ENCODE measurements at regions not wholly inside any gene's neighbourhood (a gene's known extent, or its start where the extent isn't known, plus 50 kb on each side); places are given as distances from the start of the nearest gene placed in this dataset.

- Histone ChIP-seq H3K27me3 (no peaks in the 10 kb centered on the region), H3K36me3 (no peaks in the 10 kb centered on the region), H3K4me1 (no peaks in the 10 kb centered on the region), H3K9me3 (no peaks in the 10 kb centered on the region), H3K4me3 (no peak overlapping the region), H3K27ac (no peak overlapping the region)
- no peak for TF ChIP-seq POLR2A (IDR thresholded peaks at IDR 0.05)
- TF ChIP-seq, protein P1, sequence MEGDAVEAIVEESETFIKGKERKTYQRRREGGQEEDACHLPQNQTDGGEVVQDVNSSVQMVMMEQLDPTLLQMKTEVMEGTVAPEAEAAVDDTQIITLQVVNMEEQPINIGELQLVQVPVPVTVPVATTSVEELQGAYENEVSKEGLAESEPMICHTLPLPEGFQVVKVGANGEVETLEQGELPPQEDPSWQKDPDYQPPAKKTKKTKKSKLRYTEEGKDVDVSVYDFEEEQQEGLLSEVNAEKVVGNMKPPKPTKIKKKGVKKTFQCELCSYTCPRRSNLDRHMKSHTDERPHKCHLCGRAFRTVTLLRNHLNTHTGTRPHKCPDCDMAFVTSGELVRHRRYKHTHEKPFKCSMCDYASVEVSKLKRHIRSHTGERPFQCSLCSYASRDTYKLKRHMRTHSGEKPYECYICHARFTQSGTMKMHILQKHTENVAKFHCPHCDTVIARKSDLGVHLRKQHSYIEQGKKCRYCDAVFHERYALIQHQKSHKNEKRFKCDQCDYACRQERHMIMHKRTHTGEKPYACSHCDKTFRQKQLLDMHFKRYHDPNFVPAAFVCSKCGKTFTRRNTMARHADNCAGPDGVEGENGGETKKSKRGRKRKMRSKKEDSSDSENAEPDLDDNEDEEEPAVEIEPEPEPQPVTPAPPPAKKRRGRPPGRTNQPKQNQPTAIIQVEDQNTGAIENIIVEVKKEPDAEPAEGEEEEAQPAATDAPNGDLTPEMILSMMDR (IDR thresholded peaks at IDR 0.05), result no peak
- DNase-seq, result no peak
These were observed 98.2 kb upstream of the NPAS2 start for GRCh38 chr2:100721693-100722092.

DNA sequence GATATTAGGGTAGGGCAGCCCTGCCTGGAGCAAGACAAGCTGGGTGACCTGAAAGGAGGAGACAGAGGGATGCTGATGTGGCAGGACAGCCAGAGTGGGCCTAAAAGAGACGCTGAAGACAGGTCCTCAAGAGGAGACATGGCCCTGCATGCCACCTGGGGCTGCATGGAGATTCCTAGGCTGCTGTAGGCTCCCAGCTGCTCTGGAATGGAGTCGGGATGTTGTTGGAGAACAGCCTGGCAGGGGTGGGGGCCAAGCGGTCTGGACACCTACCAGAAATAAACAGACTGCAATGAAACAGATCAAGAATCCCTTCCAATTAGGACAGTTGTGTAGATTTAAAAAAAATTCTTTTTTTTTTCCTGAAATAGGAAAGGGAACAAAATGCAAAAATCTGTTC lies 97.8 kb upstream of the NPAS2 start:
- no peak for DNase-seq
- H3K4me1 ChIP-seq, result no peaks in the 10 kb centered on the region
- H3K27ac ChIP-seq, result no peak overlapping the region
- H3K9me3 ChIP-seq, result no peaks in the 10 kb centered on the region
- no peaks in the 10 kb centered on the region for H3K27me3 ChIP-seq
- H3K4me3 ChIP-seq, result no peak overlapping the region
- H3K36me3 ChIP-seq, result no peaks in the 10 kb centered on the region
- TF ChIP-seq, protein P1 (IDR thresholded peaks at IDR 0.05), result no peak
- no peak for TF ChIP-seq POLR2A (IDR thresholded peaks at IDR 0.05)

DNA sequence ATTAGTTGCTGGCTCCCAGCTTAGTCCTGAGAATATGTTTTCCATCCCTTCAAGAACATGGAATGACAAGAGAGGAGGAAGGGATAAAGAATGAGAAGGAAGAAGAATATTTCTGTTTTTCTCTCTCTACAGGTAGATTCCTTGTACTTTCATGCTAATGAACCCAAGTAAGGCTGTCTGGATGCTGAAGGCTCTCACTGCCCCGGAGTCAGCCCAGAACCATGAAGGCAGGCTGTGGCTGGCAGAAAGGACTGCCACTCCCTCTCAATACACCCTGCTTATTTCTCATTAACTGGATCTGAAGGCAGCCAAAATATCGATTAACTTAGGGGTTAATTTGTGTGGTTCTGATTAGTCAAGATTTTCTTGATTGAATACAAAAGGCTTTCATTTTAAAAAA lies 93.1 kb upstream of the NPAS2 start:
- TF ChIP-seq POLR2A (IDR thresholded peaks at IDR 0.05), result no peak
- TF ChIP-seq, protein P1 (IDR thresholded peaks at IDR 0.05), result no peak
- Histone ChIP-seq H3K27me3 (no peaks in the 10 kb centered on the region), H3K9me3 (no peaks in the 10 kb centered on the region), H3K4me1 (no peaks in the 10 kb centered on the region), H3K36me3 (no peaks in the 10 kb centered on the region), H3K4me3 (no peak overlapping the region), H3K27ac (no peak overlapping the region)
- no peak for DNase-seq

DNA sequence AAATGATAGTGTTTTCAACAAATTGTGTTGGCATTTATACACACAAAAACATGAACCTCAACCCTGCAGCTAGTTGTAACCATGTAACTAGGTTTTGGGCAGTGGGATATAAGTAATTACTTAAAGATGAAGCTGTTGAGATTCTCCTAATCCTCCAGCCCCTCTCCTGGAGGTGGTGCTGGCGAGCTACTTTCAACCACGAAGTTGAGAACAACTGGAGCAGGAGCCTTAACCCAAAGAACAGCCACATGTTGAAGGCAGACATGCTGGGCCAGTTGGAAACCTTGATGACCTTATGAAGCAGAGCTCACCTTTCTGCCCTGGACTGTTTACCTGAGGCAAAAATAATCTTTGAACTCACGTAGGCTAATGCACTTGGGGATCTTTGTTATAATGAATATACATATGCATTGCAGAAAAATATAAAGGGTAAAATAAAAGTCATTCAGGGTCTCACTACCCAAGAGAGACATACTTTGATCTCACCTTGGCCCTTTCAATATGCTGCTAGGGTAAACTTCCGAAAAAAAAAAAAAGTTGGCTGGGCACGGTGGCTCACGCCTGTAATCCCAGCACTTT lies 89.6 kb upstream of the NPAS2 start:
- Histone ChIP-seq H3K36me3 (no peaks in the 10 kb centered on the region), H3K27me3 (no peaks in the 10 kb centered on the region), H3K9me3 (no peaks in the 10 kb centered on the region), H3K4me1 (no peaks in the 10 kb centered on the region), H3K4me3 (no peak overlapping the region), H3K27ac (no peak overlapping the region)
- peak in 2 of 3 donors; percentile 78 to 79 for DNase-seq
- no peak for TF ChIP-seq POLR2A (IDR thresholded peaks at IDR 0.05)
- TF ChIP-seq, protein P1 (IDR thresholded peaks at IDR 0.05), result peak in 4 of 6 experiments; percentile 36 to 78 (median 74)

- H3K4me1 ChIP-seq, result no peaks in the 10 kb centered on the region
- TF ChIP-seq, protein P1 (IDR thresholded peaks at IDR 0.05), result no peak
- no peak for TF ChIP-seq POLR2A (IDR thresholded peaks at IDR 0.05)
- H3K9me3 ChIP-seq, result no peaks in the 10 kb centered on the region
- no peaks in the 10 kb centered on the region for H3K27me3 ChIP-seq
- H3K4me3 ChIP-seq, result no peak overlapping the region
- no peaks in the 10 kb centered on the region for H3K36me3 ChIP-seq
- H3K27ac ChIP-seq, result no peak overlapping the region
- no peak for DNase-seq
These were observed 88.4 kb upstream of the NPAS2 start for GRCh38 chr2:100731535-100731981.

Measured in Peyer's patch (tissue), 4 donors.